Endothelial cell of umbilical vein (primary cell): ENCODE measurements at regions not wholly inside any gene's neighbourhood (a gene's known extent, or its start where the extent isn't known, plus 50 kb on each side); places are given as distances from the start of the nearest gene placed in this dataset.

Source experiments
- BruUV-seq: library from RNA; stranded (reverse); fragments of 400-500 nt; replicated peaks from 2 replicates; lab custom pipeline; 2021; lab: Mats Ljungman, UMichigan
- CTCF ChIA-PET: fragments of 300-600, 350-600 bp; sonication (Branson Sonifier 250); formaldehyde crosslinking; loops from one replicate; lab custom pipeline; 2021; ENCODE audit warnings: antibody characterized with exemption, inconsistent platforms; lab: Charles Lee
- POLR2A ChIA-PET: fragments of 300-600, 350-600 bp; sonication (Branson Sonifier 250); formaldehyde crosslinking; loops from one replicate; lab custom pipeline; 2021; ENCODE audit warnings: antibody characterized with exemption, inconsistent platforms; lab: Charles Lee
- DNase-seq: peaks from one replicate; pipeline ENCODE4 v3.0.0-alpha.2; 2011; ENCODE audit warnings: low read depth, low spot score
- FAIRE-seq: peaks from 2 replicates; lab custom pipeline; 2011; peaks lifted over from hg19 to GRCh38; lab: Jason Lieb, UNC
- H2AFZ ChIP-seq: 2 replicates; pipeline ENCODE4 v1.6.0; 2012; ENCODE audit warnings: low read depth, low read length, control low read depth, inconsistent platforms
- H3K27ac ChIP-seq: 2 replicates; pipeline ENCODE4 v1.5.1; 2011; ENCODE audit warnings: low read depth, mild to moderate bottlenecking, control low read depth, low read length, moderate library complexity; ENCODE audit not compliant: insufficient read depth
- H3K27me3 ChIP-seq, 2 experiments: 2 replicates each; pipeline versions ENCODE4 v1.6.0 to v1.6.1; 2011; ENCODE audit warnings: low read length in 2 of 2, mixed read lengths in 1 of 2; ENCODE audit not compliant: control insufficient read depth in 2 of 2, insufficient read depth in 2 of 2
- H3K36me3 ChIP-seq, 2 experiments: 2 replicates in 1 of 2; 3 replicates in 1 of 2; pipeline ENCODE4 v1.5.1; 2011; ENCODE audit warnings: low read length in 2 of 2, mild to moderate bottlenecking in 1 of 2, moderate library complexity in 1 of 2; ENCODE audit not compliant: control insufficient read depth in 2 of 2, insufficient read depth in 2 of 2; ENCODE audit errors: extremely low read depth in 1 of 2
- H3K4me1 ChIP-seq: 3 replicates; pipeline ENCODE4 v1.5.1; 2011; ENCODE audit warnings: mild to moderate bottlenecking, low read length; ENCODE audit not compliant: control insufficient read depth, insufficient read depth; ENCODE audit errors: extremely low read depth
- H3K4me2 ChIP-seq: 2 replicates; pipeline ENCODE4 v1.6.1; 2011; ENCODE audit warnings: low read length, control low read depth, mixed read lengths; ENCODE audit not compliant: insufficient read depth
- H3K4me3 ChIP-seq, 3 experiments: fragments of 200-600 bp in 1 of 3; sonication (generic), shearing (Covaris generic) in 1 of 3; replicated peaks in 1 of 3; 2 replicates each; pipeline ENCODE4 v1.5.1; 2011 to 2016; ENCODE audit warnings: control low read depth in 3 of 3, low read length in 3 of 3, mild to moderate bottlenecking in 2 of 3, inconsistent platforms in 1 of 3, low read depth in 1 of 3, moderate library complexity in 1 of 3; ENCODE audit not compliant: insufficient read depth in 1 of 3
- H3K79me2 ChIP-seq: 2 replicates; pipeline ENCODE4 v1.6.0; 2012; ENCODE audit warnings: low read length, inconsistent platforms; ENCODE audit not compliant: control insufficient read depth, insufficient read depth
- H3K9ac ChIP-seq: replicated peaks from 2 replicates; pipeline ENCODE3; 2011; ENCODE audit warnings: low read length, control low read depth; ENCODE audit not compliant: insufficient read depth; ENCODE audit errors: extremely low read depth
- H3K9me1 ChIP-seq: replicated peaks from 3 replicates; pipeline ENCODE4 v1.6.0; 2011; ENCODE audit warnings: mild to moderate bottlenecking, low read length; ENCODE audit not compliant: control insufficient read depth, insufficient read depth; ENCODE audit errors: extremely low read depth
- H3K9me3 ChIP-seq: replicated peaks from 2 replicates; pipeline ENCODE4 v1.5.1; 2012; ENCODE audit warnings: low read length, inconsistent platforms; ENCODE audit not compliant: control insufficient read depth, insufficient read depth
- H4K20me1 ChIP-seq: replicated peaks from 2 replicates; pipeline ENCODE3; 2011; ENCODE audit warnings: mild to moderate bottlenecking, low read length; ENCODE audit not compliant: control insufficient read depth, insufficient read depth; ENCODE audit errors: extremely low read depth
- EZH2 ChIP-seq: IDR thresholded peaks from 2 replicates; pipeline ENCODE4 v1.6.1; 2012; ENCODE audit warnings: borderline replicate concordance, low read depth, mild to moderate bottlenecking, moderate library complexity, low read length, inconsistent platforms; ENCODE audit not compliant: severe bottlenecking
- FOS ChIP-seq: IDR thresholded peaks from 2 replicates; pipeline ENCODE4 v1.6.1; 2011; ENCODE audit warnings: mild to moderate bottlenecking, low read length, moderate library complexity, borderline replicate concordance; ENCODE audit not compliant: insufficient read depth
- GATA2 ChIP-seq: IDR thresholded peaks from 2 replicates; pipeline ENCODE4 v1.7.0; 2011; ENCODE audit warnings: low read depth, mild to moderate bottlenecking, moderate library complexity, mixed read lengths, low read length; ENCODE audit not compliant: insufficient read length, insufficient read depth
- JUN ChIP-seq: IDR thresholded peaks from 2 replicates; pipeline ENCODE4 v1.6.1; 2011; ENCODE audit warnings: borderline replicate concordance, low read depth; ENCODE audit not compliant: insufficient read length, insufficient read depth
- MYC ChIP-seq: IDR thresholded peaks from one replicate; pipeline ENCODE4 v1.6.1; 2011; ENCODE audit warnings: mild to moderate bottlenecking, low read depth, low read length
- POLR2A ChIP-seq: IDR thresholded peaks from 2 replicates; pipeline ENCODE4 v1.6.1; 2012; ENCODE audit warnings: low read depth, mild to moderate bottlenecking, control low read depth, low read length
- POLR2AphosphoS5 ChIP-seq: IDR thresholded peaks from 2 replicates; pipeline ENCODE4 v1.6.1; 2012; ENCODE audit warnings: low read depth, mild to moderate bottlenecking, control low read depth, low read length, moderate library complexity; ENCODE audit not compliant: insufficient read depth
- dilution Hi-C: fragments of 300-500 bp; cut with MboI; formaldehyde crosslinking; loops from one replicate; pipeline ENCODE4 v1.15.0; 2019; ENCODE audit warnings: low sequenced_read_pairs; ENCODE audit not compliant: extremely low pct_ligation_motif_present
- intact Hi-C: fragments of 100-400 bp; cut with micrococcal nuclease; formaldehyde crosslinking; loops from one replicate; pipeline ENCODE4 v1.10.0; 2022
- TF ChIP-seq, protein P1 (sequence below): IDR thresholded peaks from 2 replicates; pipeline ENCODE4 v1.6.1; 2011; ENCODE audit not compliant: insufficient read depth, insufficient read length
- TF ChIP-seq, protein P2 (sequence below), 2 donors: IDR thresholded peaks; 1 replicate in 1 of 2; 2 replicates in 1 of 2; pipeline ENCODE4 v1.5.1; 2011; ENCODE audit warnings: low read length in 2 of 2, mild to moderate bottlenecking in 2 of 2, moderate library complexity in 2 of 2, control low read depth in 1 of 2, inconsistent platforms in 1 of 2, low read depth in 1 of 2; ENCODE audit not compliant: insufficient read depth in 1 of 2; ENCODE audit errors: extremely low read depth in 1 of 2

DNA sequence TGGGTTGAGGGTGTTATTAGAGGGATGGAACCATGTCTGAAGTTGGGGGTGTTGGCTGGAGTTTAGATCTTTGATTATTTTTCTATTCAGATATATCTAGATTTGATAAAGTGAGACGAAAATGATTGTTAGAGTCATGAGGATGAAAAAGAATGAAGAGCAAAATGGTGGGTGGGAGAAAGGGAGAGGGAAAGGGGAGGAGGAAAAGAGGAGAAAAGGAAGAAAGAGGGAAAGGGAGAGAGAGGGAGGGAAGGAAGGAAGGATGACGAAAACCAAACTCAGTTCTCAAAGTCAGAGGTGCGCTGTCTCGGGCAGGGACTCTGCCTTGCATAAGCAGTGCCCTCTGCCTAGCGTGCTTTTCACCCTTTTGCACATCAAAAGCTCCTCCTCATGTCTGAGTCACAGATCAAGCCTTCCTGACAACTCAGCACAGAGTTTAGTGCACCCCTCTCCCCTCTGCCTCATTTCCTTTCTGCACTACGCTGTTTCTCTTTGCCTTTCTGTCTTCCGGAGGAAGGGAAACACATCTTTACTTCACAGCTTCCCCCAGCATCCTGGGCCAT, 225.8 kb upstream of the PROX1 start:
- H3K27ac ChIP-seq: no peak overlapping the region
- no TSS peak for BruUV-seq
- H3K9ac ChIP-seq: no peak overlapping the region
- peak overlapping the region; percentile 18 for H3K4me2 ChIP-seq
- ChIA-PET CTCF (interaction anchor here (1.1 to 1.5 kb wide), 2 partner anchors 15 to 139 kb away, joined by 3 read pairs; no protein-coding TSS in a partner anchor), POLR2A (no interaction called here)
- H4K20me1 ChIP-seq: no peaks in the 10 kb centered on the region
- H2AFZ ChIP-seq: peak overlapping the region; percentile 93
- dilution Hi-C loops: no loop called here
- peaks cover 13% of the 10 kb centered on the region for H3K4me1 ChIP-seq
- intact Hi-C loops: loop anchor here (2.0 kb wide), 2 partner anchors 65 to 363 kb away; no protein-coding TSS in a partner anchor
- H3K9me1 ChIP-seq: no peaks in the 10 kb centered on the region
- no peaks in the 10 kb centered on the region for H3K79me2 ChIP-seq
- no peaks in the 10 kb centered on the region for H3K27me3 ChIP-seq
- DNase-seq: peak; percentile 63
- no peaks in the 10 kb centered on the region for H3K9me3 ChIP-seq
- no peaks in the 10 kb centered on the region for H3K36me3 ChIP-seq
- TF ChIP-seq, protein P1, sequence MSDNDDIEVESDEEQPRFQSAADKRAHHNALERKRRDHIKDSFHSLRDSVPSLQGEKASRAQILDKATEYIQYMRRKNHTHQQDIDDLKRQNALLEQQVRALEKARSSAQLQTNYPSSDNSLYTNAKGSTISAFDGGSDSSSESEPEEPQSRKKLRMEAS: no peak
- TF ChIP-seq GATA2 (peak; percentile 47), MYC (no peak), FOS (peak; percentile 94), JUN (peak; percentile 37), POLR2AphosphoS5 (no peak)
- H3K4me3 ChIP-seq: no peak overlapping the region
- FAIRE-seq: peak; percentile 89

DNA sequence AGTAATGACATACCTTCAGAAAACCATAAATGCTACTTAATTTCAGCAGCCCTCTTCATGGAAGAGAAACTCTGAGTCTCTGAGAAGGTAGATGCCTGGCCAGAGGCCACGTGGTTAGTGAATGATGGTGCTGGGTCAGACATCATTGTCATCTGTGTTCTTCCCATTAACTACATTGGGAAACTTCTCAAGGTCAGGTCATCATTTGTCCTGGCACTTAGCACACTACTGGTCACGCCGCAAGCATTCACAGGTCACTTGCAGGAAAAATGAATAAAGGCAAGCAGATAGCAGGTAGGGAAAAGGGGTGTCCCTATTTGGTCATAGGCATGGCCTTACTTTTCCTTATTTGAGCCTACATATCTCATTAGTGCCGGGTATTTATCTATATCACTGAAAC, 220.1 kb upstream of the PROX1 start:
- ChIA-PET POLR2A (no interaction called here), CTCF (interaction anchor here (1.1 kb wide), 1 partner anchor 21 kb away, joined by 3 read pairs; no protein-coding TSS in a partner anchor)
- no peak for FAIRE-seq
- H3K27ac ChIP-seq: no peak overlapping the region
- no peak overlapping the region for H3K9ac ChIP-seq
- TF ChIP-seq EZH2 (no peak), POLR2AphosphoS5 (no peak), GATA2 (no peak), POLR2A (no peak), JUN (no peak), MYC (no peak), FOS (no peak)
- TF ChIP-seq, protein P2, sequence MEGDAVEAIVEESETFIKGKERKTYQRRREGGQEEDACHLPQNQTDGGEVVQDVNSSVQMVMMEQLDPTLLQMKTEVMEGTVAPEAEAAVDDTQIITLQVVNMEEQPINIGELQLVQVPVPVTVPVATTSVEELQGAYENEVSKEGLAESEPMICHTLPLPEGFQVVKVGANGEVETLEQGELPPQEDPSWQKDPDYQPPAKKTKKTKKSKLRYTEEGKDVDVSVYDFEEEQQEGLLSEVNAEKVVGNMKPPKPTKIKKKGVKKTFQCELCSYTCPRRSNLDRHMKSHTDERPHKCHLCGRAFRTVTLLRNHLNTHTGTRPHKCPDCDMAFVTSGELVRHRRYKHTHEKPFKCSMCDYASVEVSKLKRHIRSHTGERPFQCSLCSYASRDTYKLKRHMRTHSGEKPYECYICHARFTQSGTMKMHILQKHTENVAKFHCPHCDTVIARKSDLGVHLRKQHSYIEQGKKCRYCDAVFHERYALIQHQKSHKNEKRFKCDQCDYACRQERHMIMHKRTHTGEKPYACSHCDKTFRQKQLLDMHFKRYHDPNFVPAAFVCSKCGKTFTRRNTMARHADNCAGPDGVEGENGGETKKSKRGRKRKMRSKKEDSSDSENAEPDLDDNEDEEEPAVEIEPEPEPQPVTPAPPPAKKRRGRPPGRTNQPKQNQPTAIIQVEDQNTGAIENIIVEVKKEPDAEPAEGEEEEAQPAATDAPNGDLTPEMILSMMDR (IDR thresholded peaks at IDR 0.05; ENCODE audit: extremely low read depth in 1 of 2, insufficient read depth in 1 of 2, low read depth in 1 of 2, low read length in 2 of 2): no peak
- TF ChIP-seq, protein P1: no peak
- H3K9me1 ChIP-seq: no peaks in the 10 kb centered on the region
- no peaks in the 10 kb centered on the region for H4K20me1 ChIP-seq
- H2AFZ ChIP-seq: no peak overlapping the region
- H3K36me3 ChIP-seq: no peaks in the 10 kb centered on the region
- dilution Hi-C loops: no loop called here
- no peak for DNase-seq
- H3K79me2 ChIP-seq: no peaks in the 10 kb centered on the region
- H3K4me1 ChIP-seq: no peaks in the 10 kb centered on the region
- intact Hi-C loops: no loop called here
- no peak overlapping the region for H3K4me2 ChIP-seq
- no TSS peak for BruUV-seq
- H3K27me3 ChIP-seq: no peaks in the 10 kb centered on the region
- no peak overlapping the region for H3K4me3 ChIP-seq
- H3K9me3 ChIP-seq: no peaks in the 10 kb centered on the region
